SK-N-MC (cell line): ENCODE measurements at regions not wholly inside any gene's neighbourhood (a gene's known extent, or its start where the extent isn't known, plus 50 kb on each side); places are given as distances from the start of the nearest gene placed in this dataset.

ENCODE experiments used
- DNase-seq: peaks from one replicate; pipeline ENCODE4 v3.0.0-alpha.2; 2011; ENCODE audit warnings: low read depth, low spot score
- H3K27ac ChIP-seq: fragments of 200-600 bp; sonication (generic); 2 replicates; pipeline ENCODE4 v1.5.1; 2016; ENCODE audit warnings: mixed run types
- H3K36me3 ChIP-seq: fragments of 200-600 bp; sonication (generic); 2 replicates; pipeline ENCODE4 v1.6.1; 2017; ENCODE audit warnings: antibody characterized with exemption, low read length, mixed read lengths; ENCODE audit not compliant: insufficient read depth
- H3K4me3 ChIP-seq: fragments of 200-600 bp; sonication (generic); 2 replicates; pipeline ENCODE4 v1.5.1; 2016
- H3K9ac ChIP-seq: fragments of 200-600 bp; sonication (generic); 2 replicates; pipeline ENCODE4 v1.8.0; 2017; ENCODE audit warnings: mixed run types, mixed read lengths; ENCODE audit not compliant: insufficient read length
- H3K9me3 ChIP-seq: fragments of 200-600 bp; sonication (generic); 2 replicates; pipeline ENCODE4 v1.6.1; 2017; ENCODE audit warnings: low read depth, mild to moderate bottlenecking, antibody characterized with exemption, low read length, moderate library complexity, mixed read lengths
- EZH2 ChIP-seq: fragments of 200-600 bp; sonication (generic); IDR thresholded peaks from one replicate; pipeline ENCODE4 v1.6.1; 2017; ENCODE audit warnings: antibody characterized with exemption
- FOXP2 ChIP-seq: optimal IDR thresholded peaks from 2 replicates; pipeline ENCODE3; 2011; ENCODE audit warnings: mild to moderate bottlenecking, moderate library complexity; ENCODE audit not compliant: insufficient read depth; ENCODE audit errors: extremely low read length, control extremely low read depth
- POLR2AphosphoS5 ChIP-seq: IDR thresholded peaks from 2 replicates; pipeline ENCODE4 v1.6.1; 2012; ENCODE audit warnings: mild to moderate bottlenecking, low read depth, low read length, borderline replicate concordance

- no peaks in the 10 kb centered on the region for H3K9me3 ChIP-seq
- H3K27ac ChIP-seq, result no peak overlapping the region
- H3K9ac ChIP-seq, result no peak overlapping the region
- no peaks in the 10 kb centered on the region for H3K36me3 ChIP-seq
- H3K4me3 ChIP-seq, result no peak overlapping the region
- no peak for DNase-seq
- no peak for TF ChIP-seq POLR2AphosphoS5
- TF ChIP-seq EZH2, result no peak
- no peak for TF ChIP-seq FOXP2
Observed at GRCh38 chr7:81339946-81340345, 421.1 kb upstream of the SEMA3C start.

- Histone ChIP-seq H3K4me3 (no peak overlapping the region), H3K27ac (no peak overlapping the region), H3K9ac (no peak overlapping the region), H3K36me3 (no peaks in the 10 kb centered on the region), H3K9me3 (no peaks in the 10 kb centered on the region)
- TF ChIP-seq EZH2, result no peak
- TF ChIP-seq FOXP2, result no peak
- TF ChIP-seq POLR2AphosphoS5, result no peak
- no peak for DNase-seq
Observed at GRCh38 chr7:81333536-81333935, 414.7 kb upstream of the SEMA3C start.

- no peaks in the 10 kb centered on the region for H3K36me3 ChIP-seq
- no peaks in the 10 kb centered on the region for H3K9me3 ChIP-seq
- no peak overlapping the region for H3K27ac ChIP-seq
- DNase-seq, result no peak
- no peak for TF ChIP-seq EZH2
- no peak for TF ChIP-seq FOXP2
- no peak for TF ChIP-seq POLR2AphosphoS5
- H3K4me3 ChIP-seq, result no peak overlapping the region
- no peak overlapping the region for H3K9ac ChIP-seq
Observed at GRCh38 chr7:81333004-81333403, 414.2 kb upstream of the SEMA3C start.

- no peak for TF ChIP-seq FOXP2
- TF ChIP-seq EZH2, result no peak
- TF ChIP-seq POLR2AphosphoS5, result no peak
- H3K36me3 ChIP-seq, result no peaks in the 10 kb centered on the region
- no peak overlapping the region for H3K9ac ChIP-seq
- H3K4me3 ChIP-seq, result no peak overlapping the region
- peak overlapping the region; percentile 15; the same call in 1 of the 2 replicates for H3K27ac ChIP-seq
- DNase-seq, result no peak
- H3K9me3 ChIP-seq, result no peaks in the 10 kb centered on the region
Observed at GRCh38 chr7:81331061-81332018, 412.5 kb upstream of the SEMA3C start.

- Histone ChIP-seq H3K9me3 (no peaks in the 10 kb centered on the region), H3K4me3 (no peak overlapping the region), H3K36me3 (no peaks in the 10 kb centered on the region), H3K27ac (no peak overlapping the region), H3K9ac (no peak overlapping the region)
- DNase-seq, result no peak
- no peak for TF ChIP-seq FOXP2
- TF ChIP-seq EZH2, result no peak
- TF ChIP-seq POLR2AphosphoS5, result no peak
Observed at GRCh38 chr7:81330108-81330507, 411.3 kb upstream of the SEMA3C start.

- no peak for DNase-seq
- no peak for TF ChIP-seq EZH2
- no peak for TF ChIP-seq POLR2AphosphoS5
- no peak for TF ChIP-seq FOXP2
- no peak overlapping the region for H3K9ac ChIP-seq
- H3K36me3 ChIP-seq, result no peaks in the 10 kb centered on the region
- H3K4me3 ChIP-seq, result 0 out of 2 replicates have a peak overlapping the region, but pooled peaks have one; percentile 2
- peak overlapping the region; percentile 61; the same call in 1 of the 2 replicates for H3K27ac ChIP-seq
- no peaks in the 10 kb centered on the region for H3K9me3 ChIP-seq
Observed at GRCh38 chr7:81327468-81328266, 408.8 kb upstream of the SEMA3C start.

- H3K4me3 ChIP-seq, result no peak overlapping the region
- H3K36me3 ChIP-seq, result no peaks in the 10 kb centered on the region
- no peak for TF ChIP-seq FOXP2
- TF ChIP-seq EZH2, result no peak
- TF ChIP-seq POLR2AphosphoS5, result no peak
- no peak for DNase-seq
- H3K27ac ChIP-seq, result no peak overlapping the region
- no peak overlapping the region for H3K9ac ChIP-seq
- H3K9me3 ChIP-seq, result no peaks in the 10 kb centered on the region
Observed at GRCh38 chr7:81321949-81322348, 403.1 kb upstream of the SEMA3C start.

- H3K27ac ChIP-seq, result no peak overlapping the region
- H3K9ac ChIP-seq, result no peak overlapping the region
- TF ChIP-seq EZH2 (no peak), FOXP2 (no peak), POLR2AphosphoS5 (no peak)
- H3K36me3 ChIP-seq, result no peaks in the 10 kb centered on the region
- DNase-seq, result no peak
- no peaks in the 10 kb centered on the region for H3K9me3 ChIP-seq
- H3K4me3 ChIP-seq, result no peak overlapping the region
Observed at GRCh38 chr7:81317741-81318140, 398.9 kb upstream of the SEMA3C start.
